GM19240 (cell line): ENCODE measurements at regions not wholly inside any gene's neighbourhood (a gene's known extent, or its start where the extent isn't known, plus 50 kb on each side); places are given as distances from the start of the nearest gene placed in this dataset.
"Not testable (repeated sequence)": the region's sequence is repeated elsewhere in the genome, so short reads cannot be mapped to it uniquely, and the experiment has no call there.

ENCODE experiments used
- DNase-seq: peaks from one replicate; pipeline ENCODE4 v3.0.0; 2011; ENCODE audit warnings: low spot score; ENCODE audit not compliant: insufficient read length

- no peak for DNase-seq
Measured at GRCh38 chr6:82118150-82118562, 129.4 kb downstream of the IBTK start.

- DNase-seq, result no peak
Measured at GRCh38 chr6:82114748-82115147, 132.8 kb downstream of the IBTK start.

- DNase-seq, result no peak
Measured at GRCh38 chr6:82113231-82113630, 134.3 kb downstream of the IBTK start.

GRCh38 chr6:82111818-82112217 is 135.7 kb downstream of the IBTK start:
- DNase-seq, result no peak

- DNase-seq, result no peak
Measured at GRCh38 chr6:82111114-82111513, 136.4 kb downstream of the IBTK start.

- DNase-seq, result not testable (repeated sequence)
Measured at GRCh38 chr6:82103171-82103570, 144.4 kb downstream of the IBTK start.

GRCh38 chr6:82101374-82102114 is 146.0 kb downstream of the IBTK start:
- DNase-seq, result not testable (repeated sequence)

- not testable (repeated sequence) for DNase-seq
Measured at GRCh38 chr6:82100763-82101162, 146.8 kb downstream of the IBTK start.

GRCh38 chr6:82097676-82098075 is 149.9 kb downstream of the IBTK start:
- no peak for DNase-seq

- DNase-seq, result no peak
Measured at GRCh38 chr6:82095091-82095490, 152.5 kb downstream of the IBTK start.

- DNase-seq, result no peak
Measured at GRCh38 chr6:82094166-82094806, 153.3 kb downstream of the IBTK start.

- DNase-seq, result no peak
Measured at GRCh38 chr6:82088978-82089771, 158.4 kb downstream of the IBTK start.

GRCh38 chr6:82086944-82087343 is 160.6 kb downstream of the IBTK start:
- DNase-seq, result no peak

- DNase-seq, result no peak
Measured at GRCh38 chr6:82085701-82086100, 161.8 kb downstream of the IBTK start.

- no peak for DNase-seq
Measured at GRCh38 chr6:82084324-82084920, 163.1 kb downstream of the IBTK start.

GRCh38 chr6:82083646-82084045 is 163.9 kb downstream of the IBTK start:
- no peak for DNase-seq

GRCh38 chr6:82080767-82081166 is 166.8 kb downstream of the IBTK start:
- DNase-seq, result no peak

- no peak for DNase-seq
Measured at GRCh38 chr6:82078286-82078908, 169.1 kb downstream of the IBTK start.

- DNase-seq, result no peak
Measured at GRCh38 chr6:82076916-82077315, 170.6 kb downstream of the IBTK start.

- no peak for DNase-seq
Measured at GRCh38 chr6:82074556-82074955, 173.0 kb downstream of the IBTK start.

GRCh38 chr6:82073484-82073883 is 174.1 kb downstream of the IBTK start:
- DNase-seq, result no peak
